ENCODE measurements at regions not wholly inside any gene's neighbourhood (a gene's known extent, or its start where the extent isn't known, plus 50 kb on each side); places are given as distances from the start of the nearest gene placed in this dataset.

GRCh38 chrX:148133105-148133725 lies 152.1 kb downstream of the FMR1NB start:
- H3K27me3 ChIP-seq = no peaks in the 10 kb centered on the region
- no peak overlapping the region for H3K27ac ChIP-seq
- no peaks in the 10 kb centered on the region for H3K9me3 ChIP-seq
- no peaks in the 10 kb centered on the region for H3K36me3 ChIP-seq
- H3K4me1 ChIP-seq = no peaks in the 10 kb centered on the region
- WGBS, 2 donors = 58 to 70% methylated on average over 6 of the region's 6 CpGs
- TF ChIP-seq EP300 (IDR thresholded peaks at IDR 0.05) = no peak
- H3K4me3 ChIP-seq = no peak overlapping the region
- no peak for DNase-seq
- intact Hi-C loops (cut with DNase I) = no loop called here

DNA sequence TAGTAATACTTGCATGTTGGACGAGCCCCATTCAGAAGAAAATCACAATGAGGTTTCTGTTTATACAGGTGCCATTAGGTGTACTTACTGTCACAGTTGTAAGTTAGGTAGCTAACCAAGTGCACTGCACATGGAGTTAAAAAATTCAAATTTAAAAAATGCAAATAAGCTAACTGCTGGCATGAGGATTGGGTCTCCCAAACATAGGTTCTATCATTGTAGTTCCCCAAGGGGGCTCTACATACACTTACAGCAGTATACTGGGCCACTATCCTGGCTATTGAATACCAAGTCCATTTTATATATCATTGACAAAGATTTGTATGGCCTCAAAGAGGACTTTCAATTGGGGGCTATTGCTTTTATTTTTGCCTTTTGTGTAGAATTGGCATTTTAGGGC lies 153.4 kb downstream of the FMR1NB start:
- Histone ChIP-seq H3K36me3 (no peaks in the 10 kb centered on the region), H3K4me3 (no peak overlapping the region), H3K27me3 (no peaks in the 10 kb centered on the region), H3K9me3 (no peaks in the 10 kb centered on the region), H3K4me1 (no peaks in the 10 kb centered on the region), H3K27ac (no peak overlapping the region)
- intact Hi-C loops (cut with DNase I) = no loop called here
- TF ChIP-seq, protein P1, sequence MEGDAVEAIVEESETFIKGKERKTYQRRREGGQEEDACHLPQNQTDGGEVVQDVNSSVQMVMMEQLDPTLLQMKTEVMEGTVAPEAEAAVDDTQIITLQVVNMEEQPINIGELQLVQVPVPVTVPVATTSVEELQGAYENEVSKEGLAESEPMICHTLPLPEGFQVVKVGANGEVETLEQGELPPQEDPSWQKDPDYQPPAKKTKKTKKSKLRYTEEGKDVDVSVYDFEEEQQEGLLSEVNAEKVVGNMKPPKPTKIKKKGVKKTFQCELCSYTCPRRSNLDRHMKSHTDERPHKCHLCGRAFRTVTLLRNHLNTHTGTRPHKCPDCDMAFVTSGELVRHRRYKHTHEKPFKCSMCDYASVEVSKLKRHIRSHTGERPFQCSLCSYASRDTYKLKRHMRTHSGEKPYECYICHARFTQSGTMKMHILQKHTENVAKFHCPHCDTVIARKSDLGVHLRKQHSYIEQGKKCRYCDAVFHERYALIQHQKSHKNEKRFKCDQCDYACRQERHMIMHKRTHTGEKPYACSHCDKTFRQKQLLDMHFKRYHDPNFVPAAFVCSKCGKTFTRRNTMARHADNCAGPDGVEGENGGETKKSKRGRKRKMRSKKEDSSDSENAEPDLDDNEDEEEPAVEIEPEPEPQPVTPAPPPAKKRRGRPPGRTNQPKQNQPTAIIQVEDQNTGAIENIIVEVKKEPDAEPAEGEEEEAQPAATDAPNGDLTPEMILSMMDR (IDR thresholded peaks at IDR 0.05) = no peak
- TF ChIP-seq EP300 (IDR thresholded peaks at IDR 0.05) (no peak), POLR2AphosphoS5 (IDR thresholded peaks at IDR 0.05) (no peak), POLR2A (IDR thresholded peaks at IDR 0.05) (no peak)
- no peak for DNase-seq
- WGBS, 2 donors = 19 to 55% methylated on average over 1 of the region's 1 CpG

DNA sequence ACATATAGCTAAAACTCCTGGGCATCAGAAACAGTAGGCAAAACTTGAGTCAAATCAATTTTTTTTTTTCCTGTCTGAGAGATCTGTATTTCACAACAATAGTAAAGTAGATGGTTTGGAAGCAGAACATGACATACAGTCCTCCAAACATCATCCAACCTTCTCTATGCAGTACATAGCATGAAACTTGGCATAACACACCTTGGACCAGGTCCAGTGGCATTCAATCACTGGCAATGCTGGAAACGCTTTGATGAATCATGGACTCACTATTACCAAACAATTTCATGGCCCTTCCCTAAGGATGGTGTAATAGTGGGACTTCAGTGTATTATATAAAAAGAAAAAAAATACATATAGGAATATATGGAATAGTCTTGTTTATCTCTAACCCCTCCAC lies 154.6 kb downstream of the FMR1NB start:
- Histone ChIP-seq H3K27ac (no peak overlapping the region), H3K4me3 (no peak overlapping the region), H3K9me3 (no peaks in the 10 kb centered on the region), H3K27me3 (no peaks in the 10 kb centered on the region), H3K4me1 (no peaks in the 10 kb centered on the region), H3K36me3 (no peaks in the 10 kb centered on the region)
- intact Hi-C loops (cut with DNase I) = no loop called here
- 3 to 38% methylated on average over 1 of the region's 1 CpG for WGBS, 2 donors
- no peak for DNase-seq
- TF ChIP-seq, protein P1 (IDR thresholded peaks at IDR 0.05) = no peak
- TF ChIP-seq POLR2A (IDR thresholded peaks at IDR 0.05) (no peak), POLR2AphosphoS5 (IDR thresholded peaks at IDR 0.05) (no peak), EP300 (IDR thresholded peaks at IDR 0.05) (no peak)

DNA sequence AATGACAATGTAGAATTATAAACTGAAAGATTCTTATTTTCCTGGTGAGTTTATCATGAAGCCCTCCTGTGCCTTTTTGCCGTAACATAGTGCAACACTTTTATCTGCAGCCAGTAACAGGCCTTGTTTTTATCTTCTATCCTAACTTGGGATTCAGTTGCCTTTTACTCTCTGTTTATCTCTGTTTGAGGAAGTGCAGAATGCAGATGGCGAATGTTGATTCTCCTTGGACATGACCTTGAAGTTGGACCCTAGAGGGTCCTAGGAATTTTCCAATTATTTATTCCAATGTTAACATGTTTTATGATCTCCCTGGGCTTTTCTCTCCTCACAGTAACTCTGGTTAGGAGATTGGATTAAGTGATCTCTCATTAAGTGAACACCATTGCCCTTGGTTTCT lies 165.0 kb downstream of the FMR1NB start:
- 66 to 67% methylated on average over 2 of the region's 2 CpGs for WGBS, 2 donors
- H3K9me3 ChIP-seq = no peaks in the 10 kb centered on the region
- TF ChIP-seq EP300 (IDR thresholded peaks at IDR 0.05) (no peak), POLR2AphosphoS5 (IDR thresholded peaks at IDR 0.05) (no peak), POLR2A (IDR thresholded peaks at IDR 0.05) (no peak)
- no peak overlapping the region for H3K27ac ChIP-seq
- H3K27me3 ChIP-seq = no peaks in the 10 kb centered on the region
- H3K4me1 ChIP-seq = no peaks in the 10 kb centered on the region
- no peak overlapping the region for H3K4me3 ChIP-seq
- no peaks in the 10 kb centered on the region for H3K36me3 ChIP-seq
- DNase-seq = no peak
- intact Hi-C loops (cut with DNase I) = no loop called here

GRCh38 chrX:148156986-148157385 lies 175.8 kb downstream of the FMR1NB start:
- no peaks in the 10 kb centered on the region for H3K36me3 ChIP-seq
- WGBS, 2 donors = 85 to 95% methylated on average over 1 of the region's 1 CpG
- TF ChIP-seq POLR2A (IDR thresholded peaks at IDR 0.05) = no peak
- no peak for TF ChIP-seq POLR2AphosphoS5 (IDR thresholded peaks at IDR 0.05)
- TF ChIP-seq, protein P1 (IDR thresholded peaks at IDR 0.05) = no peak
- TF ChIP-seq EP300 (IDR thresholded peaks at IDR 0.05) = no peak
- H3K27me3 ChIP-seq = no peaks in the 10 kb centered on the region
- intact Hi-C loops (cut with DNase I) = no loop called here
- no peaks in the 10 kb centered on the region for H3K4me1 ChIP-seq
- no peak overlapping the region for H3K27ac ChIP-seq
- H3K4me3 ChIP-seq = no peak overlapping the region
- no peaks in the 10 kb centered on the region for H3K9me3 ChIP-seq
- DNase-seq = no peak

- no peak overlapping the region for H3K4me3 ChIP-seq
- DNase-seq = no peak
- TF ChIP-seq, protein P1 (IDR thresholded peaks at IDR 0.05) = no peak
- TF ChIP-seq EP300 (IDR thresholded peaks at IDR 0.05) (no peak), POLR2AphosphoS5 (IDR thresholded peaks at IDR 0.05) (no peak), POLR2A (IDR thresholded peaks at IDR 0.05) (no peak)
- H3K4me1 ChIP-seq = no peaks in the 10 kb centered on the region
- H3K9me3 ChIP-seq = no peaks in the 10 kb centered on the region
- intact Hi-C loops (cut with DNase I) = no loop called here
- no peaks in the 10 kb centered on the region for H3K36me3 ChIP-seq
- H3K27me3 ChIP-seq = no peaks in the 10 kb centered on the region
- H3K27ac ChIP-seq = no peak overlapping the region
Measured at GRCh38 chrX:148159796-148160195, 178.7 kb downstream of the FMR1NB start.

Measured in sigmoid colon (tissue), 6 donors.